DOHH2 (cell line): ENCODE measurements at regions not wholly inside any gene's neighbourhood (a gene's known extent, or its start where the extent isn't known, plus 50 kb on each side); places are given as distances from the start of the nearest gene placed in this dataset.

ENCODE experiments used
- EZH2phosphoT487 ChIP-seq: fragments of 200-600 bp; sonication (generic); IDR thresholded peaks from 2 replicates; pipeline ENCODE4 v1.6.1; 2017; ENCODE audit warnings: borderline replicate concordance, mild to moderate bottlenecking, antibody characterized with exemption, low read length, moderate library complexity, mixed read lengths
- TF ChIP-seq, protein P1 (sequence below): fragments of 200-600 bp; sonication (generic); IDR thresholded peaks from one replicate; pipeline ENCODE4 v1.5.1; 2014; ENCODE audit warnings: antibody characterized with exemption, mild to moderate bottlenecking, low read depth, low read length; ENCODE audit not compliant: poor library complexity, severe bottlenecking

DNA sequence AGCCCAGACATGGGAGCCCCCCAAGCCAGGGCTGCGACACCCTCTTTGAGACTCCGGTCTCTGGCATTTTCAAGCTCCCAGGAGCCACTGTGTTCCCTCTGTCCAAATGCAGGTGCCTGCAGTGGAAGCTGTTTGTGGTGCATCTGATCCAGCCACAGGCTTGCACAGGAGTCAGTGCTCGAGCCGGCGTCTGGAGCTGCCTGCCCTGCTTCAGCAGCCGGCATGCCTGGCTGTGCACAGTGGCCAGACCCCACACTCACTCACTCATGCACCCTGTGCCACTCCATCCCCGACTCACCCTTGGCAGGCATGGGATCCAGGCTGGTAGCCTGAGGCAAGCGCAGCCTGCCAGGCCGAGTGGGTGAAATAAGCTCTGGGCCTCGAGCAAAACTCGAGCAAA lies 555.0 kb upstream of the CCDC54 start:
- TF ChIP-seq, protein P1, sequence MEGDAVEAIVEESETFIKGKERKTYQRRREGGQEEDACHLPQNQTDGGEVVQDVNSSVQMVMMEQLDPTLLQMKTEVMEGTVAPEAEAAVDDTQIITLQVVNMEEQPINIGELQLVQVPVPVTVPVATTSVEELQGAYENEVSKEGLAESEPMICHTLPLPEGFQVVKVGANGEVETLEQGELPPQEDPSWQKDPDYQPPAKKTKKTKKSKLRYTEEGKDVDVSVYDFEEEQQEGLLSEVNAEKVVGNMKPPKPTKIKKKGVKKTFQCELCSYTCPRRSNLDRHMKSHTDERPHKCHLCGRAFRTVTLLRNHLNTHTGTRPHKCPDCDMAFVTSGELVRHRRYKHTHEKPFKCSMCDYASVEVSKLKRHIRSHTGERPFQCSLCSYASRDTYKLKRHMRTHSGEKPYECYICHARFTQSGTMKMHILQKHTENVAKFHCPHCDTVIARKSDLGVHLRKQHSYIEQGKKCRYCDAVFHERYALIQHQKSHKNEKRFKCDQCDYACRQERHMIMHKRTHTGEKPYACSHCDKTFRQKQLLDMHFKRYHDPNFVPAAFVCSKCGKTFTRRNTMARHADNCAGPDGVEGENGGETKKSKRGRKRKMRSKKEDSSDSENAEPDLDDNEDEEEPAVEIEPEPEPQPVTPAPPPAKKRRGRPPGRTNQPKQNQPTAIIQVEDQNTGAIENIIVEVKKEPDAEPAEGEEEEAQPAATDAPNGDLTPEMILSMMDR: no peak
- TF ChIP-seq EZH2phosphoT487: no peak
